ENCODE measurements at regions not wholly inside any gene's neighbourhood (a gene's known extent, or its start where the extent isn't known, plus 50 kb on each side); places are given as distances from the start of the nearest gene placed in this dataset.

- TF ChIP-seq, protein P1, sequence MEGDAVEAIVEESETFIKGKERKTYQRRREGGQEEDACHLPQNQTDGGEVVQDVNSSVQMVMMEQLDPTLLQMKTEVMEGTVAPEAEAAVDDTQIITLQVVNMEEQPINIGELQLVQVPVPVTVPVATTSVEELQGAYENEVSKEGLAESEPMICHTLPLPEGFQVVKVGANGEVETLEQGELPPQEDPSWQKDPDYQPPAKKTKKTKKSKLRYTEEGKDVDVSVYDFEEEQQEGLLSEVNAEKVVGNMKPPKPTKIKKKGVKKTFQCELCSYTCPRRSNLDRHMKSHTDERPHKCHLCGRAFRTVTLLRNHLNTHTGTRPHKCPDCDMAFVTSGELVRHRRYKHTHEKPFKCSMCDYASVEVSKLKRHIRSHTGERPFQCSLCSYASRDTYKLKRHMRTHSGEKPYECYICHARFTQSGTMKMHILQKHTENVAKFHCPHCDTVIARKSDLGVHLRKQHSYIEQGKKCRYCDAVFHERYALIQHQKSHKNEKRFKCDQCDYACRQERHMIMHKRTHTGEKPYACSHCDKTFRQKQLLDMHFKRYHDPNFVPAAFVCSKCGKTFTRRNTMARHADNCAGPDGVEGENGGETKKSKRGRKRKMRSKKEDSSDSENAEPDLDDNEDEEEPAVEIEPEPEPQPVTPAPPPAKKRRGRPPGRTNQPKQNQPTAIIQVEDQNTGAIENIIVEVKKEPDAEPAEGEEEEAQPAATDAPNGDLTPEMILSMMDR (IDR thresholded peaks at IDR 0.05; ENCODE audit: low read length), result no peak
- TF ChIP-seq EZH2 (optimal IDR thresholded peaks at IDR 0.05; ENCODE audit: low read depth, low read length) (no peak), EZH2phosphoT487 (IDR thresholded peaks at IDR 0.05; ENCODE audit: low read length) (no peak)
Measured at GRCh38 chr3:13130464-13131193, 57.4 kb upstream of the IQSEC1 start.
